Activated naive CD8-positive, alpha-beta T cell treated with anti-CD3 and anti-CD28 coated beads, Interleukin-2, amount 10 ng/mL, durations not matched to agents 7 days and 5 days (primary cell): ENCODE measurements at regions not wholly inside any gene's neighbourhood (a gene's known extent, or its start where the extent isn't known, plus 50 kb on each side); places are given as distances from the start of the nearest gene placed in this dataset.

Source experiments
- ATAC-seq: fragments of 150-1000 bp; cut with Tn5 transposase; one replicate; pipeline ENCODE4 v1.10.0; 2021; ENCODE audit warnings: low read depth, moderate library complexity
- POLR2A ChIA-PET: fragments of 350-600 bp; sonication (Branson Sonifier 250); formaldehyde crosslinking; loops from one replicate; lab custom pipeline; 2021; ENCODE audit warnings: antibody characterized with exemption; lab: Charles Lee
- DNase-seq: peaks from one replicate; pipeline ENCODE4 v3.0.0; 2021
- H3K27ac Mint-ChIP-seq: one replicate; pipeline ENCODE4 v1.8.0; 2022; ENCODE audit warnings: mild to moderate bottlenecking, mixed read lengths
- H3K27me3 Mint-ChIP-seq: one replicate; pipeline ENCODE4 v1.8.0; 2022; ENCODE audit warnings: mild to moderate bottlenecking, moderate library complexity, mixed read lengths
- H3K36me3 Mint-ChIP-seq: one replicate; pipeline ENCODE4 v1.8.0; 2021; ENCODE audit warnings: mild to moderate bottlenecking, mixed read lengths
- H3K4me1 Mint-ChIP-seq: one replicate; pipeline ENCODE4 v1.8.0; 2021; ENCODE audit warnings: mixed read lengths
- H3K4me3 Mint-ChIP-seq: one replicate; pipeline ENCODE4 v1.8.0; 2022; ENCODE audit warnings: mild to moderate bottlenecking, moderate library complexity, mixed read lengths
- H3K9me3 Mint-ChIP-seq: one replicate; pipeline ENCODE4 v1.8.0; 2021; ENCODE audit warnings: mixed read lengths

DNA sequence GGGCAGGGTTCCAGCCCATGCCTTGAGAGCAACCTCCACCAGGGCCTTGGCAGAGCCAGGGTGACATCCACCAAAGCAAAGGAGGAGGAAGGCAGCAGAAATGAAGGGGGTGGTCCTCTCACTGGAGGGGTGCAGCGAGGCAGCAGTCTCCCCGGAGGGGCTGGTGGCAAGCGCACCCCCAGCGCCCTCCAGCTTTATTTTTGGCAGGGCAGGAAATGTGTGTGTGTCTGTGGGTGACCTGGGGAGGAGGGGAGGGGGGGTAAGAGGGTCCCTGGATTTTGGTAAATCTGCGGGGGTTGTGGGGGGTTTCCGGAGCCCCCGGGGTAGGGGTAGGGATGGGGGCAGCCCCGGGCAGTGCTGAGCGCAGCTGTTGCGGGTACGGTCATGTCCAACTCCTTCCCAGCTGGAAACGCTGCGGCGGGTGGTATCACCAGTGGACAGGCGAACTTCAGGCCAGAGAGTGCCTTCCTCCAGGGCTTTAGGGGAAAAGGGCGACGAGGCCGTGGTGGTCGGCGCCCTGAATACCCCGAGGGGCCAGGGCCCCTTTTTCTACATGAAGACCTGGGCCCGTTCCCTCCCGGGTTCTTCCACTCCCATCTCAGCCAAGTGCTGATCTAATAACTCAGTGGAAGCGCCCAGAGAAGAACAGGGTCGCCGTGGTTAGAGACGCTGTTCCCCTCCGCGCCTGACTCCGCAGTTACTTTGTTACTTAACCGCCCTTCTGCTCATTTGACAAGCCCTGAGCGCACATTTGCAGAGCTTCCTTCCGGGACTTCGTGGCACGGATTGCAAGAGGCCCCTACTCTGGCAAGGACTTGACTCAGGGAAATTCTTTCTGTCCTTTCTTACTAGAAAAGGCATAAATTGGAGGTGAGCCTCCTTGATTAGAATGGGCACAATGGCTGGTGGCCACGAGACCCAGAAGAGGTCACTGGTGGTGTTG is 55.2 kb downstream of the FOS start:
- peak overlapping the region; percentile 79 for H3K4me3 Mint-ChIP-seq
- peaks cover 7% of the 10 kb centered on the region for H3K27me3 Mint-ChIP-seq
- peak; percentile 65 for DNase-seq
- peak overlapping the region; percentile 91 for H3K27ac Mint-ChIP-seq
- peak; percentile 90 for ATAC-seq
- peaks cover 1% of the 10 kb centered on the region for H3K36me3 Mint-ChIP-seq
- POLR2A ChIA-PET, result interaction anchor here (0.6 to 2.0 kb wide), 10 partner anchors 10 to 207 kb away, joined by 3 to 12 read pairs (median 3); partner anchors contain the start of gene NEK9
- peaks cover 1% of the 10 kb centered on the region for H3K9me3 Mint-ChIP-seq
- peaks cover 26% of the 10 kb centered on the region for H3K4me1 Mint-ChIP-seq

- peak overlapping the region; percentile 79 for H3K4me3 Mint-ChIP-seq
- peaks cover 7% of the 10 kb centered on the region for H3K27me3 Mint-ChIP-seq
- H3K9me3 Mint-ChIP-seq, result peaks cover 1% of the 10 kb centered on the region
- ATAC-seq (peak; percentile 59), DNase-seq (no peak)
- H3K36me3 Mint-ChIP-seq, result peaks cover 1% of the 10 kb centered on the region
- H3K4me1 Mint-ChIP-seq, result peaks cover 26% of the 10 kb centered on the region
- POLR2A ChIA-PET, result interaction anchor here (0.9 to 2.0 kb wide), 6 partner anchors 9 to 208 kb away, joined by 3 to 12 read pairs (median 4); partner anchors contain the start of gene NEK9
- H3K27ac Mint-ChIP-seq, result peak overlapping the region; percentile 91
These were observed 56.0 kb downstream of the FOS start for GRCh38 chr14:75334549-75335051.

- no peak for ATAC-seq
- Mint-ChIP-seq H3K27me3 (peaks cover 7% of the 10 kb centered on the region), H3K4me1 (peaks cover 26% of the 10 kb centered on the region), H3K4me3 (no peak overlapping the region), H3K9me3 (peaks cover 1% of the 10 kb centered on the region), H3K36me3 (peaks cover 1% of the 10 kb centered on the region), H3K27ac (no peak overlapping the region)
- DNase-seq, result no peak
- POLR2A ChIA-PET, result no interaction called here
These were observed 56.9 kb downstream of the FOS start for GRCh38 chr14:75335571-75335970.

GRCh38 chr14:75338398-75338797 is 59.8 kb downstream of the FOS start:
- DNase-seq, result no peak
- POLR2A ChIA-PET, result no interaction called here

GRCh38 chr14:75339059-75339458 is 60.4 kb downstream of the FOS start:
- POLR2A ChIA-PET, result interaction anchor here (0.6 kb wide), 1 partner anchor 200 kb away, joined by 3 read pairs; no protein-coding TSS in a partner anchor
- Mint-ChIP-seq H3K9me3 (peaks cover 3% of the 10 kb centered on the region), H3K27me3 (peaks cover 15% of the 10 kb centered on the region), H3K36me3 (peaks cover 1% of the 10 kb centered on the region), H3K4me3 (no peak overlapping the region), H3K4me1 (peaks cover 10% of the 10 kb centered on the region), H3K27ac (no peak overlapping the region)
- ATAC-seq, result no peak
- no peak for DNase-seq

More at GRCh38 chr14:75338398-75338797, 59.8 kb downstream of the FOS start:
- Mint-ChIP-seq H3K36me3 (peaks cover 1% of the 10 kb centered on the region), H3K9me3 (peaks cover 2% of the 10 kb centered on the region), H3K4me1 (peaks cover 15% of the 10 kb centered on the region), H3K27ac (no peak overlapping the region), H3K4me3 (no peak overlapping the region), H3K27me3 (peaks cover 13% of the 10 kb centered on the region)
- no peak for ATAC-seq

- Mint-ChIP-seq H3K4me1 (no peaks in the 10 kb centered on the region), H3K27ac (no peak overlapping the region), H3K27me3 (peaks cover 11% of the 10 kb centered on the region), H3K36me3 (peaks cover 3% of the 10 kb centered on the region), H3K9me3 (peaks cover 6% of the 10 kb centered on the region), H3K4me3 (no peak overlapping the region)
- no peak for ATAC-seq
- POLR2A ChIA-PET, result no interaction called here
- DNase-seq, result no peak
These were observed 62.3 kb downstream of the FOS start for GRCh38 chr14:75340921-75341320.

DNA sequence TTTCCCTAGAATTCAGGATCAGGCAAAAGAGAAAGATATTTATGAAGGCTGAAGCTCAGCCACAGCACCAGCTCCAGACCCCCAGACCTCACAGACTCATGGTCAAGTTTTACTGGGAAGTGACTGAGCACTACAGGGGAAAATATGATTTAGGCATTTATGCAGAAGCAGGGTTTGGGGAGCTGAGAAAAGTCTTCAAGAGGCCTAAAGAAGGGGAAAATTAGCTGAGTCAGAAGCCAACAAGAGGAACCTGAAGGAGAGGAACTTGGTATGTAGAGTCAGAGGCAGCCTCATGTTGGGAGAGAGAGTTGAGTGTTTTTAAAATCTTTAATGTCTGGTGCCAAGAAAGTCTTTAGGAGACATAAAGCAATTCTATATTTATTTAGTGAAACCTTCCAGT is 63.0 kb downstream of the FOS start:
- Mint-ChIP-seq H3K9me3 (peaks cover 7% of the 10 kb centered on the region), H3K36me3 (peaks cover 2% of the 10 kb centered on the region), H3K27ac (no peak overlapping the region), H3K27me3 (peaks cover 11% of the 10 kb centered on the region), H3K4me3 (no peak overlapping the region), H3K4me1 (no peaks in the 10 kb centered on the region)
- POLR2A ChIA-PET, result no interaction called here
- ATAC-seq, result no peak
- no peak for DNase-seq

DNA sequence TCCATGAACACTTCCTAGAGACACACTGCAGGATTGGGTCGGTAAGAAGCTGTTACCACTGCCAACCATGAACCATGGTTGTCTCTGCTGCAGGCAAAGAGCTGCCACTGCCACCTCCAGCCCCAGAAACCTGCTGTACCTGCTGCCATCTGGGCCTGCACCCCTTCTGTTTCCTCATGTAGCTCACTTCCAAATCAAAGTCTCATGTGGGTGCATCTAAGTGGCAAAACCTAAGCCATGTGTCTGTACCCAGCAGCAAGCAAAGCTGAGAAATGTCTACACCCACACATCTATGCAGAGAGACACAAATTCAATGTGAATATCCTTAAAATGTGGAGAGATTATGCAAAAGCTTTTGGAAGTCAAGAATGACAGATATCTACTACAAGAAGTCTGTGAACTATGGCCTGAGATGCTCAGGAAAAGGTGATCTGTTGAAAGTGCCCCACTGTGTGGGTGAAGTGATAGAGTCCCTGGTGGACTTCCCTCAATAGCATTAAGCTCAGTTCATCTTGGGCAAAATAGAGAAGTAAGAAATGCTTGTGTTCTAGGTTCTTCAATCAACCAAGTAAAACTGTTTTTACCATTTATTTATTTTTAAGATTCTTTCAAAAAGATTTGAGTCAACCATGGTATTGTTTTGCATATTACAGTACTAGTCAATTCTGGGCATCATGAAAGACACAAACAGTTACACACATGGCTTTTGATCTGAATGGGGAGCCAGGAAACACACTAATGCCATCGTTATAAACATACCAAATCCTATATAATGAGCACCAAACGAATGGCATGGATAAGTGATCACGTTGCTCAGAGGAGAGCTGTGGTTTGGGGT is 64.4 kb downstream of the FOS start:
- peaks cover 2% of the 10 kb centered on the region for H3K36me3 Mint-ChIP-seq
- no peak overlapping the region for H3K4me3 Mint-ChIP-seq
- ATAC-seq, result no peak
- POLR2A ChIA-PET, result interaction anchor here (1.2 kb wide), 1 partner anchor 8 kb away, joined by 3 read pairs; no protein-coding TSS in a partner anchor
- no peaks in the 10 kb centered on the region for H3K4me1 Mint-ChIP-seq
- peaks cover 11% of the 10 kb centered on the region for H3K27me3 Mint-ChIP-seq
- DNase-seq, result no peak
- H3K27ac Mint-ChIP-seq, result no peak overlapping the region
- H3K9me3 Mint-ChIP-seq, result peaks cover 5% of the 10 kb centered on the region

DNA sequence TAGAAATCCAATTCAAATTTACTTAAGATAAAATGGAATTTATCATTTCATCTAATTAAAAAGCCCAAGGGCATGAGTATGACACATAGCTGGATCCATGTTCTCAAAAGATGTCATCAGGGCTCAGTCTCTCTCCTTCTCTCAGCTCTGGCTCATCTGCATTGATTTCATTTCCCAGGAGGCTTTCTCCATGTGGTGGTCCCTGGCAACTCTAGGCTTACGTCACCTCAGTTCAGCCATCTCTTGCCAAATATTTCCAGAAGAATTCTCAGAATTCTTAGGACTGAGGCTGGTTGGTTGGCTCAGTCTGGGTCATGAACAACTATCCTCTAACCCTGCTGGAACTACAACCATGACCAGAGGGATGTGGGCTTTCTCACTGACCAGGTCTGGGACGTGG is 65.3 kb downstream of the FOS start:
- DNase-seq (no peak), ATAC-seq (no peak)
- no peak overlapping the region for H3K4me3 Mint-ChIP-seq
- no peaks in the 10 kb centered on the region for H3K4me1 Mint-ChIP-seq
- H3K9me3 Mint-ChIP-seq, result peaks cover 5% of the 10 kb centered on the region
- POLR2A ChIA-PET, result interaction anchor here (1.2 kb wide), 1 partner anchor 9 kb away, joined by 3 read pairs; no protein-coding TSS in a partner anchor
- H3K36me3 Mint-ChIP-seq, result peaks cover 2% of the 10 kb centered on the region
- no peak overlapping the region for H3K27ac Mint-ChIP-seq
- peaks cover 8% of the 10 kb centered on the region for H3K27me3 Mint-ChIP-seq

DNA sequence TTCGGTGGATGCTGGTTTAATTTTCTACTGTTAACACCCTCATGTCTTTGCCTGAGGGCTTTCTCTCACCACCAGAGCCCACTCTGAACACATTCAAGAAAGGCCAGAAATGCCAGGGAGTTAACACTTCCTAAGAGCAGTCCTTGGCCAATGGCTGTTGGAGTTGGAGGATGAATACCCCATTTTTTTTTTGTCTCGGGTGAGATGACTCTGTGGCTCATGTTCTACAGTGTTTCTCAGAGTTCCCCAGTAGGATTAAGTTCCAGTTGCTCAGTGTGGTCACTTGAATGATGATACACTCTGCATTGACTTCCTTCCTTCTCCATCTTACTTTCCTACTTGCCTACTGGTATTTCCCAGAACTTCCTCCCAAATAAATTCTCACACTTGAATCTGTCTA is 65.8 kb downstream of the FOS start:
- ATAC-seq (no peak), DNase-seq (no peak)
- Mint-ChIP-seq H3K27ac (no peak overlapping the region), H3K27me3 (peaks cover 8% of the 10 kb centered on the region), H3K4me1 (no peaks in the 10 kb centered on the region), H3K4me3 (no peak overlapping the region), H3K9me3 (peaks cover 5% of the 10 kb centered on the region), H3K36me3 (peaks cover 2% of the 10 kb centered on the region)
- POLR2A ChIA-PET, result interaction anchor here (0.7 kb wide), 1 partner anchor 17 kb away, joined by 7 read pairs; no protein-coding TSS in a partner anchor

DNA sequence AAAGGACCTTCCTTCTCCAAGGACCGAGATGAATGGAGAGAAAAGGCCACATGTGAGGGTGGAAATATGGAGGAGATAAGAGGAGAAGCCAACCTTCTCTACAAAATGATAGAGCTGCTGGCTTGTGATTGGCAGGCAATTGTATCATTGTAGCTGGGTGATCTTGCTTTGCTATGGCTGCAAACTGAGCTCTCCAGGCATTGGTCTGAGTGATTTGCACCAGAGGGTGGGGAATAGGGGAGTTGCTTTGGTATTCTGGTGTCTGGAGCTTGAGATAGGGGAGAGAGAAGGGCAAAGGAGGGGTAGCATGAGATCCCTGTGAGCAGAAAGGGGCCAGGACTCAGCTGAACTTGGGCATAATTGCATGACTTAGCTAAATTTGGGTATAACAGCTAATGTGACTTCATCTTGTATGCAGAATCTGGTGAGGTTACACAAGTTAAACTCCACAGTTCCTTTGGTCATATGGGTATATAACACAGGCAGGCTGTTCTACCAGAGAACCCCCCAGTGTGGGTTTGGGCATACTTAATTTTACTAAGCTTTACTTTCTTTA is 72.0 kb downstream of the FOS start:
- no peak overlapping the region for H3K4me3 Mint-ChIP-seq
- H3K36me3 Mint-ChIP-seq, result no peaks in the 10 kb centered on the region
- DNase-seq (no peak), ATAC-seq (no peak)
- POLR2A ChIA-PET, result interaction anchor here (1.5 kb wide), 1 partner anchor 17 kb away, joined by 12 read pairs; no protein-coding TSS in a partner anchor
- no peaks in the 10 kb centered on the region for H3K4me1 Mint-ChIP-seq
- peaks cover 1% of the 10 kb centered on the region for H3K9me3 Mint-ChIP-seq
- peaks cover 2% of the 10 kb centered on the region for H3K27me3 Mint-ChIP-seq
- no peak overlapping the region for H3K27ac Mint-ChIP-seq

DNA sequence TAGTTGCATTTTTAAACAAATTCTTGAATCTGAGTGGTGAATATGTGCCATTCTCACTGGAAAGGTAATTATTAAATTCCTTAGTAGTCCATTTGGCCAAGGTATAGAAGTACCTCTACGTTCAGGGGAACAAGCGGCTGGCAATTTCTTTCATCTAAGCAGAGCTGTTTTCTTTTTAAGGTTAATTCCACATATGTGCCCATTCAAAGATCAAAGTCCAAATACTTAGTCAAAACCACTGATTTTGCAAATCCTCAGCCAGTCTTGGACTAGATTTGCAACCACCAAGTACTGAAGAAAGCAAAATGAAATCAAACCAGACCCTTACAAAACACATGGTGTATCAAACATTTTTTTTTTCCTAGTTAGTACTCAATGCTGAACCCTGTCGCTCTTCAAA is 68.7 kb upstream of the JDP2 start:
- no peak for ATAC-seq
- no peaks in the 10 kb centered on the region for H3K9me3 Mint-ChIP-seq
- POLR2A ChIA-PET, result no interaction called here
- H3K27me3 Mint-ChIP-seq, result peaks cover 5% of the 10 kb centered on the region
- H3K27ac Mint-ChIP-seq, result no peak overlapping the region
- no peaks in the 10 kb centered on the region for H3K36me3 Mint-ChIP-seq
- no peak for DNase-seq
- H3K4me3 Mint-ChIP-seq, result no peak overlapping the region
- H3K4me1 Mint-ChIP-seq, result peaks cover 3% of the 10 kb centered on the region
